HCT116 (cell line): ENCODE measurements at regions not wholly inside any gene's neighbourhood (a gene's known extent, or its start where the extent isn't known, plus 50 kb on each side); places are given as distances from the start of the nearest gene placed in this dataset.

ENCODE experiments used
- ATAC-seq: fragments of 200-7000 bp; cut with Tn5 transposase; 2 replicates; pipeline ENCODE4 v1.9.1; 2020; ENCODE audit warnings: mild to moderate bottlenecking, moderate library complexity
- BruUV-seq: library from RNA; stranded (reverse); fragments of 400-500 nt; replicated peaks from 2 replicates; lab custom pipeline; 2021; lab: Mats Ljungman, UMichigan
- CTCF ChIA-PET: fragments of 300-600 bp; sonication (Branson Sonifier 250); formaldehyde crosslinking; loops from one replicate; lab custom pipeline; 2021; ENCODE audit warnings: antibody characterized with exemption; lab: Charles Lee
- POLR2A ChIA-PET: fragments of 300-600, 350-600 bp; sonication (Branson Sonifier 250); formaldehyde crosslinking; loops from one replicate; lab custom pipeline; 2021; ENCODE audit warnings: antibody characterized with exemption; lab: Charles Lee
- RAD21 ChIA-PET, 2 experiments: fragments of 300-600 bp; sonication (Branson Sonifier 250); formaldehyde crosslinking; loops; one replicate each; lab custom pipeline; 2023; ENCODE audit warnings: low total read pairs in 2 of 2; ENCODE audit not compliant: uncharacterized antibody in 2 of 2, unreplicated experiment in 2 of 2, low non-redundant PET in 1 of 2; lab: Charles Lee
- DNase-seq: peaks from one replicate; pipeline ENCODE4 v3.0.0-alpha.2; 2010; ENCODE audit warnings: low read depth, low spot score
- H2AFZ ChIP-seq: fragments of 200-600 bp; shearing (Covaris generic), sonication (generic); 2 replicates; pipeline ENCODE4 v1.6.1; 2017; ENCODE audit warnings: low read depth, mixed run types, mixed read lengths, antibody characterized with exemption, low read length; ENCODE audit not compliant: poor library complexity, severe bottlenecking
- H3K27ac ChIP-seq: 2 replicates; pipeline ENCODE4 v1.5.1; 2012; ENCODE audit warnings: low read depth, low read length
- H3K27me3 ChIP-seq: fragments of 200-600 bp; sonication (generic); 2 replicates; pipeline ENCODE4 v1.6.1; 2016; ENCODE audit warnings: mixed run types, low read length, mixed read lengths; ENCODE audit not compliant: insufficient read depth
- H3K36me3 ChIP-seq, 2 experiments: fragments of 200-500 bp in 1 of 2; fragments of 200-600 bp in 1 of 2; sonication (Bioruptor generic) in 1 of 2; sonication (generic) in 1 of 2; 2 replicates each; pipeline versions ENCODE4 v1.5.1 to v1.6.1; 2014 to 2016; ENCODE audit warnings: low read length in 2 of 2, inconsistent platforms in 1 of 2, mixed read lengths in 1 of 2, mixed run types in 1 of 2; ENCODE audit not compliant: insufficient read depth in 2 of 2, control insufficient read depth in 1 of 2
- H3K4me1 ChIP-seq, 2 experiments: fragments of 200-600 bp in 1 of 2; sonication (generic) in 1 of 2; 2 replicates each; pipeline versions ENCODE4 v1.5.1 to v1.6.1; 2012 to 2017; ENCODE audit warnings: low read length in 2 of 2, inconsistent platforms in 1 of 2, mild to moderate bottlenecking in 1 of 2, mixed read lengths in 1 of 2, mixed run types in 1 of 2, moderate library complexity in 1 of 2; ENCODE audit not compliant: insufficient read depth in 2 of 2, control insufficient read depth in 1 of 2
- H3K4me2 ChIP-seq: fragments of 200-600 bp; sonication (generic); 2 replicates; pipeline ENCODE4 v1.6.1; 2017; ENCODE audit warnings: mixed run types, low read length, mixed read lengths
- H3K4me3 ChIP-seq, 2 experiments: fragments of 200-600 bp in 1 of 2; sonication (generic) in 1 of 2; replicated peaks in 1 of 2; 2 replicates each; pipeline ENCODE4 v1.5.1; 2011 to 2016; ENCODE audit warnings: low read length in 2 of 2, control low read depth in 1 of 2, low read depth in 1 of 2, mild to moderate bottlenecking in 1 of 2, mixed read lengths in 1 of 2, mixed run types in 1 of 2
- H3K79me2 ChIP-seq: fragments of 200-600 bp; sonication (generic); 2 replicates; pipeline ENCODE4 v1.6.1; 2017; ENCODE audit warnings: mild to moderate bottlenecking, mixed run types, low read length, moderate library complexity, mixed read lengths; ENCODE audit not compliant: insufficient read depth
- H3K9ac ChIP-seq: fragments of 200-600 bp; sonication (generic); 2 replicates; pipeline ENCODE4 v1.6.1; 2016; ENCODE audit warnings: low read length, mixed read lengths
- H3K9me2 ChIP-seq: fragments of 200-600 bp; sonication (generic), shearing (Covaris generic); 2 replicates; pipeline ENCODE4 v1.6.1; 2017; ENCODE audit warnings: mixed run types, mild to moderate bottlenecking, moderate library complexity; ENCODE audit not compliant: insufficient read depth
- H3K9me3 ChIP-seq, 2 experiments: fragments of 200-500 bp in 1 of 2; fragments of 200-600 bp in 1 of 2; sonication (Bioruptor generic) in 1 of 2; sonication (generic) in 1 of 2; 2 replicates each; pipeline ENCODE4 v1.6.1; 2014 to 2017; ENCODE audit warnings: low read length in 2 of 2, mixed read lengths in 2 of 2, inconsistent platforms in 1 of 2, low read depth in 1 of 2, mild to moderate bottlenecking in 1 of 2, mixed run types in 1 of 2, moderate library complexity in 1 of 2; ENCODE audit not compliant: control insufficient read depth in 1 of 2, insufficient read depth in 1 of 2
- H4K20me1 ChIP-seq: fragments of 200-600 bp; sonication (generic), shearing (Covaris generic); 2 replicates; pipeline ENCODE4 v1.6.1; 2017; ENCODE audit warnings: mixed run types, mild to moderate bottlenecking, moderate library complexity; ENCODE audit not compliant: insufficient read depth
- CBX3 ChIP-seq: IDR thresholded peaks from 2 replicates; pipeline ENCODE4 v1.6.1; 2012; ENCODE audit warnings: low read depth
- CEBPB ChIP-seq: IDR thresholded peaks from 2 replicates; pipeline ENCODE4 v1.6.1; 2012; ENCODE audit warnings: low read depth
- CTCF ChIP-seq, 3 experiments: fragments of 200-600 bp in 1 of 3; sonication (generic) in 1 of 3; IDR thresholded peaks in 2 of 3; conservative IDR thresholded peaks in 1 of 3; 2 replicates each; pipeline ENCODE4 v1.5.1; 2012 to 2017; ENCODE audit warnings: low read depth in 2 of 3, low read length in 2 of 3, antibody characterized with exemption in 1 of 3, borderline replicate concordance in 1 of 3, control low read depth in 1 of 3, mild to moderate bottlenecking in 1 of 3, mixed read lengths in 1 of 3, mixed run types in 1 of 3, moderate library complexity in 1 of 3; ENCODE audit not compliant: insufficient read depth in 1 of 3
- EZH2 ChIP-seq: fragments of 200-600 bp; sonication (generic); IDR thresholded peaks from 2 replicates; pipeline ENCODE4 v1.6.1; 2017; ENCODE audit warnings: antibody characterized with exemption, mixed run types
- EZH2phosphoT487 ChIP-seq: fragments of 200-600 bp; IDR thresholded peaks from 2 replicates; pipeline ENCODE4 v1.6.1; 2018; ENCODE audit warnings: antibody characterized with exemption, borderline replicate concordance
- FOSL1 ChIP-seq: IDR thresholded peaks from 2 replicates; pipeline ENCODE4 v1.6.1; 2012; ENCODE audit warnings: low read depth
- JUND ChIP-seq: IDR thresholded peaks from 2 replicates; pipeline ENCODE4 v1.6.1; 2012
- POLR2A ChIP-seq: IDR thresholded peaks from 2 replicates; pipeline ENCODE4 v1.7.0; 2011; ENCODE audit warnings: borderline replicate concordance; ENCODE audit not compliant: insufficient read depth, insufficient read length; ENCODE audit errors: extremely low read depth
- POLR2AphosphoS5 ChIP-seq: IDR thresholded peaks from 2 replicates; pipeline ENCODE4 v1.6.1; 2011; ENCODE audit warnings: mild to moderate bottlenecking, low read depth, low read length, moderate library complexity
- REST ChIP-seq: IDR thresholded peaks from 2 replicates; pipeline ENCODE4 v1.6.1; 2012; ENCODE audit warnings: low read depth
- SIN3A ChIP-seq: IDR thresholded peaks from 2 replicates; pipeline ENCODE4 v1.6.1; 2012; ENCODE audit warnings: low read depth
- SP1 ChIP-seq: IDR thresholded peaks from 2 replicates; pipeline ENCODE4 v1.6.1; 2012; ENCODE audit warnings: low read depth
- ZBTB33 ChIP-seq: IDR thresholded peaks from 2 replicates; pipeline ENCODE4 v1.6.1; 2011; ENCODE audit warnings: mild to moderate bottlenecking, low read length, moderate library complexity; ENCODE audit not compliant: insufficient replicate concordance; ENCODE audit errors: extremely low read depth
- ZFX ChIP-seq: fragments of 450-650 bp; IDR thresholded peaks from 2 replicates; pipeline ENCODE4 v1.6.1; 2017
- ZNF274 ChIP-seq: fragments of 200-500 bp; sonication (Bioruptor generic); IDR thresholded peaks from 2 replicates; pipeline ENCODE4 v1.6.1; 2014; ENCODE audit warnings: mild to moderate bottlenecking, low read depth, low read length, inconsistent platforms
- intact Hi-C: fragments of 100-400 bp; cut with micrococcal nuclease; formaldehyde crosslinking; loops from 2 replicates; pipeline ENCODE4 v1.10.0; 2022

GRCh38 chr10:64765498-64765897 is 1244.3 kb downstream of the REEP3 start:
- H3K9me3 ChIP-seq: no peaks in the 10 kb centered on the region
- H3K9me2 ChIP-seq: no peaks in the 10 kb centered on the region
- H3K27ac ChIP-seq: no peak overlapping the region
- no peaks in the 10 kb centered on the region for H3K4me1 ChIP-seq
- no peaks in the 10 kb centered on the region for H4K20me1 ChIP-seq
- H3K9ac ChIP-seq: no peak overlapping the region
- ATAC-seq (no peak), DNase-seq (no peak)
- H3K4me2 ChIP-seq: no peak overlapping the region
- intact Hi-C loops: no loop called here
- H3K79me2 ChIP-seq: no peaks in the 10 kb centered on the region
- POLR2A ChIA-PET: no interaction called here
- TF ChIP-seq CBX3: no peak
- TF ChIP-seq POLR2A: no peak
- TF ChIP-seq REST: no peak
- no peak for TF ChIP-seq SP1
- no peak for TF ChIP-seq JUND
- TF ChIP-seq FOSL1: no peak
- no peak for TF ChIP-seq POLR2AphosphoS5
- TF ChIP-seq EZH2: no peak
- TF ChIP-seq ZFX: no peak
- no peak for TF ChIP-seq CTCF (IDR thresholded peaks at IDR 0.05 in 2 of 3, conservative IDR thresholded peaks at IDR 0.05 in 1 of 3; ENCODE audit: borderline replicate concordance in 1 of 3, insufficient read depth in 1 of 3, low read depth in 2 of 3, low read length in 2 of 3)
- no peak for TF ChIP-seq EZH2phosphoT487
- TF ChIP-seq ZBTB33: no peak
- no peak for TF ChIP-seq CEBPB
- TF ChIP-seq SIN3A: no peak
- TF ChIP-seq ZNF274: no peak
- RAD21 ChIA-PET: no interaction called here
- H3K36me3 ChIP-seq: no peaks in the 10 kb centered on the region
- no peaks in the 10 kb centered on the region for H3K27me3 ChIP-seq
- BruUV-seq: no TSS peak
- no peak overlapping the region for H2AFZ ChIP-seq
- CTCF ChIA-PET: no interaction called here
- H3K4me3 ChIP-seq: no peak overlapping the region
